HFFc6 (cell line): ENCODE measurements at regions not wholly inside any gene's neighbourhood (a gene's known extent, or its start where the extent isn't known, plus 50 kb on each side); places are given as distances from the start of the nearest gene placed in this dataset.
"Not testable (repeated sequence)": the region's sequence is repeated elsewhere in the genome, so short reads cannot be mapped to it uniquely, and the experiment has no call there.

Experiments
- DNase-seq: peaks from one replicate; pipeline ENCODE4 v3.0.0-alpha.2; 2018
- H3K27ac Mint-ChIP-seq: 2 replicates; pipeline ENCODE4 v1.8.0; 2020; ENCODE audit warnings: mild to moderate bottlenecking, mixed read lengths
- H3K27me3 Mint-ChIP-seq: 2 replicates; pipeline ENCODE4 v1.8.0; 2021; ENCODE audit warnings: mild to moderate bottlenecking, moderate library complexity, mixed read lengths; ENCODE audit not compliant: insufficient read depth
- H3K36me3 Mint-ChIP-seq: 2 replicates; pipeline ENCODE4 v1.8.0; 2021; ENCODE audit warnings: low read depth, mixed read lengths
- H3K4me1 Mint-ChIP-seq: 2 replicates; pipeline ENCODE4 v1.8.0; 2020; ENCODE audit warnings: low read depth, mixed read lengths
- H3K4me3 Mint-ChIP-seq: 2 replicates; pipeline ENCODE4 v1.8.0; 2020; ENCODE audit warnings: mild to moderate bottlenecking, moderate library complexity, mixed read lengths
- H3K9me3 Mint-ChIP-seq: 2 replicates; pipeline ENCODE4 v1.8.0; 2020; ENCODE audit warnings: mild to moderate bottlenecking, mixed read lengths
- TF ChIP-seq, protein P1 (sequence below): fragments of 200-600 bp; sonication (generic); IDR thresholded peaks from 2 replicates; pipeline ENCODE4 v1.5.0; 2021; ENCODE audit warnings: antibody characterized with exemption, mild to moderate bottlenecking

DNA sequence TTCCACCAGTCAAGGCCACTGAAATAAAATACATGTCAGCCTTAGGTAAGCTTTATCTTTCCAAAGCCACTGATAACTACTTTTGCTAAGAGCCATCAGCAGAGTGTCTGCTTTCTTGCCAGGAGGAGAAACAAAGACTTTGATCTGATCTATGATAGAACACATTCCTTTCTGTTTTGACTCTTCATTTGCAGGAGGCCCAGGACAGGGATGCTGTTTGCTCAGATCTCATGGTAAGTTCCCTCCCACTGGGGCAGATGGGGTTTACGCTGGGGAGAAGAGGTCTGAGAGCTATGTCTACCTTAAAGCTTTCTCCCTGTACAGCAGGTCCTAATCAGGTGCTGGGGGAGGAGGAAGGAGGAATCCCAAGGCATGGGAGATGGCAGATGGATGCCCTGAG lies 497.6 kb downstream of the NTRK2 start:
- Mint-ChIP-seq H3K36me3 (no peaks in the 10 kb centered on the region), H3K27ac (no peak overlapping the region), H3K9me3 (peaks cover 39% of the 10 kb centered on the region), H3K4me1 (no peaks in the 10 kb centered on the region), H3K4me3 (no peak overlapping the region), H3K27me3 (no peaks in the 10 kb centered on the region; the same call in 1 of the 2 replicates)
- no peak for DNase-seq
- TF ChIP-seq, protein P1, sequence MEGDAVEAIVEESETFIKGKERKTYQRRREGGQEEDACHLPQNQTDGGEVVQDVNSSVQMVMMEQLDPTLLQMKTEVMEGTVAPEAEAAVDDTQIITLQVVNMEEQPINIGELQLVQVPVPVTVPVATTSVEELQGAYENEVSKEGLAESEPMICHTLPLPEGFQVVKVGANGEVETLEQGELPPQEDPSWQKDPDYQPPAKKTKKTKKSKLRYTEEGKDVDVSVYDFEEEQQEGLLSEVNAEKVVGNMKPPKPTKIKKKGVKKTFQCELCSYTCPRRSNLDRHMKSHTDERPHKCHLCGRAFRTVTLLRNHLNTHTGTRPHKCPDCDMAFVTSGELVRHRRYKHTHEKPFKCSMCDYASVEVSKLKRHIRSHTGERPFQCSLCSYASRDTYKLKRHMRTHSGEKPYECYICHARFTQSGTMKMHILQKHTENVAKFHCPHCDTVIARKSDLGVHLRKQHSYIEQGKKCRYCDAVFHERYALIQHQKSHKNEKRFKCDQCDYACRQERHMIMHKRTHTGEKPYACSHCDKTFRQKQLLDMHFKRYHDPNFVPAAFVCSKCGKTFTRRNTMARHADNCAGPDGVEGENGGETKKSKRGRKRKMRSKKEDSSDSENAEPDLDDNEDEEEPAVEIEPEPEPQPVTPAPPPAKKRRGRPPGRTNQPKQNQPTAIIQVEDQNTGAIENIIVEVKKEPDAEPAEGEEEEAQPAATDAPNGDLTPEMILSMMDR, result no peak

- TF ChIP-seq, protein P1, result no peak
- Mint-ChIP-seq H3K4me1 (no peaks in the 10 kb centered on the region), H3K4me3 (no peak overlapping the region)
These were observed 494.3 kb downstream of the NTRK2 start for GRCh38 chr9:85163825-85164224.

GRCh38 chr9:85163415-85163814 lies 493.9 kb downstream of the NTRK2 start:
- Mint-ChIP-seq H3K36me3 (no peaks in the 10 kb centered on the region), H3K9me3 (peaks cover 25% of the 10 kb centered on the region), H3K27ac (no peak overlapping the region), H3K27me3 (no peaks in the 10 kb centered on the region; the same call in 1 of the 2 replicates), H3K4me3 (no peak overlapping the region), H3K4me1 (no peaks in the 10 kb centered on the region)
- no peak for DNase-seq
- TF ChIP-seq, protein P1, result no peak

More at GRCh38 chr9:85163825-85164224, 494.3 kb downstream of the NTRK2 start:
- Mint-ChIP-seq H3K27me3 (no peaks in the 10 kb centered on the region; the same call in 1 of the 2 replicates), H3K9me3 (peaks cover 25% of the 10 kb centered on the region), H3K27ac (no peak overlapping the region), H3K36me3 (no peaks in the 10 kb centered on the region)
- DNase-seq, result no peak

DNA sequence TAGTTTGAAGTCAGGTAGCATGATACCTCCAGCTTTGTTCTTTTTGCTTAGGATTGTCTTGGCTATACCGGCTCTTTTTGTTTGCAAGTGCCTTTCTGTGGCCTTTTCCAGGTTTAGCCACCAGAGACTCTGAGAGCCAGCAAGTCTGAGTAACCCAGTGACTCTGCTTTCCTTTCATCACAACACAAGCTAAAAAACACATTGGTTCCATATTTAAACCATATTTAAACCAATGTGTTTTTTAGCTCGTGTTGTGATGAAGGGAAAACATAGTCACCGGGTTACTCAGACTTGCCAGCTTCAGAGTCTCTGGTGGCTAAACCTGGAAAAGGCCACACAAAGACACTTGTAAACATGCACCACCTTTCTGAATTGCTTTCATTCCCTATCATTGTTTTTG lies 493.3 kb downstream of the NTRK2 start:
- Mint-ChIP-seq H3K27me3 (no peaks in the 10 kb centered on the region; the same call in 1 of the 2 replicates), H3K9me3 (peaks cover 25% of the 10 kb centered on the region), H3K36me3 (no peaks in the 10 kb centered on the region), H3K27ac (no peak overlapping the region), H3K4me1 (no peaks in the 10 kb centered on the region), H3K4me3 (no peak overlapping the region)
- no peak for DNase-seq
- TF ChIP-seq, protein P1, result no peak

DNA sequence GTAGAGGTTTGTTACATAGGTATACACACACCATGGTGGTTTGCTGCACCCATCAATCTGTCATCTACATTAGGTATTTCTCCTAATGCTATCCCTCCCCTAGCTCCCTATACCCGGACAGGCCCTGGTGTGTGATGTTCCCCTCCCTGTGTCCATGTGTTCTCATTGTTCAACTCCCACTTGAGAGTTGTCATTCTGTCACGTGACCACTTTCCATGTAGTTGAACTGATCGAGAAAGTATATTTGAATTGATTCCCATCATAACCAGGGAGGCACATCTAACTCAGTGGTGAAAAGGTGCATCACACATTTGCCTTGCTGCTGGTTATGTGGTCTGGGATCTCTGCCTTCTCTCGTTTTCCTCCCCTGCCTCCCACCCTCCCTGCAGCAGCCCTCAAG lies 491.4 kb downstream of the NTRK2 start:
- H3K4me3 Mint-ChIP-seq, H3K36me3 Mint-ChIP-seq, H3K4me1 Mint-ChIP-seq, H3K27me3 Mint-ChIP-seq, DNase-seq, H3K27ac Mint-ChIP-seq: not testable (repeated sequence)
- peaks cover 17% of the 10 kb centered on the region for H3K9me3 Mint-ChIP-seq

- no peaks in the 10 kb centered on the region for H3K4me1 Mint-ChIP-seq
- peaks cover 20% of the 10 kb centered on the region for H3K9me3 Mint-ChIP-seq
- H3K27ac Mint-ChIP-seq, result no peak overlapping the region
- no peak for DNase-seq
- no peak overlapping the region for H3K4me3 Mint-ChIP-seq
- TF ChIP-seq, protein P1, result no peak
- no peaks in the 10 kb centered on the region; the same call in none of the 2 replicates for H3K27me3 Mint-ChIP-seq
- no peaks in the 10 kb centered on the region for H3K36me3 Mint-ChIP-seq
These were observed 489.0 kb downstream of the NTRK2 start for GRCh38 chr9:85158512-85158911.
